GM21367 (cell line): ENCODE measurements at regions not wholly inside any gene's neighbourhood (a gene's known extent, or its start where the extent isn't known, plus 50 kb on each side); places are given as distances from the start of the nearest gene placed in this dataset.

Experiments
- ATAC-seq: cut with Tn5 transposase; IDR thresholded peaks from one replicate; pipeline ENCODE4 v1.9.1; 2021; ENCODE audit not compliant: unreplicated experiment

- no peak for ATAC-seq
Observed at GRCh38 chr21:28266061-28266460, 726.6 kb downstream of the LTN1 start.

DNA sequence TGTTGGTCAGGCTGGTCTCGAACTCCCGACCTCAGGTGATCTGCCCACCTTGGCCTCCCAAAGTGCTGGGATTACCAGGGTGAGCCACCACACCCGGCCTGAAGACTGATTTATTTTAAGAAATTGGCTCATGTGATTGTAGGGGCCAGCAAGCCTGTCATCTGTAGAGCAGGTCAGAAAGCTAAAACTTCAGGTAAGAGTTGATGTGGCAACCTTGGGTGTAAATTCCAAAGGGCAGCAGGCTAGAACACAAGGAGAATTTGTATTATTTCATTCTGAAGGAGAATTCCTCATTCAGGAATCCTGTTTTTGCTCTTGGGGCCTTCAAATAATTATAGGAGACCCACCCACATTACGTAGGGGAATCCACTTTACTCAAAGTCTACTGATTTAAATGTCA lies 728.7 kb downstream of the LTN1 start:
- ATAC-seq: no peak

- no peak for ATAC-seq
Observed at GRCh38 chr21:28261298-28261697, 731.4 kb downstream of the LTN1 start.

GRCh38 chr21:28257276-28257675 lies 735.4 kb downstream of the LTN1 start:
- no peak for ATAC-seq

- ATAC-seq: no peak
Observed at GRCh38 chr21:28256837-28257236, 735.8 kb downstream of the LTN1 start.

- ATAC-seq: no peak
Observed at GRCh38 chr21:28256420-28256831, 736.3 kb downstream of the LTN1 start.

- ATAC-seq: no peak
Observed at GRCh38 chr21:28253961-28254360, 738.7 kb downstream of the LTN1 start.

GRCh38 chr21:28253338-28253737 lies 739.3 kb downstream of the LTN1 start:
- ATAC-seq: no peak

DNA sequence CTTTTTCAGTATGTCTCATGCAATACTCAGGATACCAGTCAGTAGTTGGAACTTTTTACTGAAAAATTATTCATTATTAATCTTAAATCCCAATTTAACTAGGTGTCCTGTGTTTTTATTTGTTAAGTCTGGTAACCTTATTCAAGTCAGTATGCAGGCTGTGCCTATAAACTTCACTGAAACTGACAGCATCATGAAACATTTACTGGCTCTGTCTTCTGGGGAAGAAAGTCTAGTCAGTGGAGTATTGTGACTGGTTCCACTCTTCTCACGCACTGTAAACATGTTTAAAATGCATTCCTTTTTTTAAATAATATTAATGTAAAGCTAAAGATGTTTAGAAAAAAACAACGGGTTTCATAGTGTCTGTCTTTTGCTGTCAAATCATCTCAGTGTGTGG lies 739.7 kb downstream of the LTN1 start:
- ATAC-seq: no peak

- no peak for ATAC-seq
Observed at GRCh38 chr21:28250946-28251345, 741.7 kb downstream of the LTN1 start.

DNA sequence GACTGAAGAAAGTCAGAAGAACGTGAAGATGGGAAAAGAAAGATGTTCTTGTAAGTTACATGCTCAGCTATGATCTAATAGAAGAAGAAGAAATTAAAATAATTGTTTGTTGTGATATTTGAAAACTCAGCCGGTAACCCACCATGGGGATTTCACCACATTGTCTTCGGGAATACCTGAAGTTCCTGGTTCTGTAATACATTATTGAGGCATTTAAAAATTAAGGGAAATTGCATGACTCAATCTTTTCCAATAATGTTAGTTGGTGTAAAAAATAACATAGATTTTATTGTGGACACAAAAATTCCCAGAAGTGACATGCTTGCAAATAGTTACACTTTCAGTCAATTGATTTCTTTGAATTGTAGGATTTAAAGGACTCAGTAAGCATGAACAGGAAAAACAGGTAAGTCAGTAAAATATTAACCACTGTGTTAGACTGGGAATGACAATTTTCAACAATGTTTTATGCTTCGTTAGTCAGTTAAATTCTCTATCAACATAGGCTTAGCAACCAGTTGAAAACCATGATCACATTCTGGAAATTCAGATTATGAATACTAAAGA lies 745.1 kb downstream of the LTN1 start:
- no peak for ATAC-seq

GRCh38 chr21:28240586-28240985 lies 752.1 kb downstream of the LTN1 start:
- ATAC-seq: no peak

GRCh38 chr21:28239340-28239739 lies 753.3 kb downstream of the LTN1 start:
- no peak for ATAC-seq

DNA sequence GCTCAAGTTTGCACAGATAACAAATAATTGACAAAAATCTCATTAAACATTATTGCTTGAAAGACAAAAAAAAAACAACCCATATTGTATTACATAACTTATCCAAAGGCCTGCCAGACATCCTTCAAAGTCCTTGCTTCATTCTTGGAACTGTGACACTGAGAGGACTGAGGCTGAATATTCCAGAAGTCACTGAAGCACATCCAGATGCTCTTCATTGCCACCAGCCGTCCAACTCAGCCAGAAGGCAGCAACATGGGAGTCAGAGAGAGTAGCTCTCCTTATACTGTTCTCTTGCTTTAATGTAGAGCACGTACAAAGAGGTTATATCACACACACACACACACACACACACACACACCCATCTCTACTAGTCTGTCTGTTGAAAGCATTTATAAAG lies 755.0 kb downstream of the LTN1 start:
- no peak for ATAC-seq

DNA sequence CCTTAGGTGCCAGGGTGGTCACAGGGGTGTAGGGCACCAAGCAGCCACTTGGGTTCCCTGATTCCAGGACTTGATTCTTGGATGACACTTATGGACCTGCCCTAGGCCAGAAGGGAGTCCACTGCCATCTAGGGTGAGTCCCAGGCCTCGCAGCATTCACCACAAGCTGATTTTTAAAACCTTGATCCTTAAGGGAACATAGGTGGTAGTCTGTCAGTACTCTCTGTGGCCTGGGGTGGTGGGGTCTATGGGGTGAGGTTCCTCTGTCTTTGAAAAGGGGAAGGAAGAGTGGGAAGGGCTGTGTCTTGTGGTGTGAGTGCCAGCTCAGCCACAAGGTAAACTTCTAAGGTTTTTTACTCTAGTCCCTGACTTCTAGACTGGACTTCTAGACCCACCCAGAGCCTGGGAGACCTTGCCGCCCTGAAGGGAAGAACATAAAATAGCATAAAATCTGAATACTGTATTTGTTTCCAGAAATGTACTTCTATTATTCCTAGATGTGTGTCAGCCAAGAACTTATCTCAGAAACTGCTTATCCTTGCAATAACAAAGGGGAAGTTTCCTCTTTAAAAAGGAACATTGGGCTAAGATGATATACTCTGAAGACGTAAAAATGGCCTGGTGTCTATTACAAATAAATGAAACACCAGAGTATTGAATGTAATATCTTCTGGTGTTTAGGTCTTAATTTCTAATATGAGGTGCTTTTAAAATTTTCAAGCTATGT lies 757.3 kb downstream of the LTN1 start:
- ATAC-seq: no peak

DNA sequence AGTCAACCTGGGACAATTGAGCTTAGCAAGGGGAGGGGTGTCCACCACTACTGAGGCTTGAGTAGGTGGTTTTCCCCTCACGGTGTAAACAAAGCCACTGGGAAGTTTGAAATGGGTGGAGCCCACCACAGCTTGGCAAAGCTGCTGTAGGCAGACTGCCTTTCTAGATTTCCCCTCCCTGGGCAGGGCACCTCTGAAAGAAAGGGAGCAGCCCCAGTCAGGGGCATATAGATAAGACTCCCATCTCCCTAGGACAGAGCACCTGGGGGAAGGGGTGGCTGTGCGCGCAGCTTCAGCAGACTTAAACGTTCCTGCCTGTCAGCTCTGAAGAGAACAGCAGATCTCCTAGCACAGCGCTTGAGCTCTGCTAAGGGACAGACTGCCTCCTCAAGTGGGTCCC lies 758.4 kb downstream of the LTN1 start:
- no peak for ATAC-seq

DNA sequence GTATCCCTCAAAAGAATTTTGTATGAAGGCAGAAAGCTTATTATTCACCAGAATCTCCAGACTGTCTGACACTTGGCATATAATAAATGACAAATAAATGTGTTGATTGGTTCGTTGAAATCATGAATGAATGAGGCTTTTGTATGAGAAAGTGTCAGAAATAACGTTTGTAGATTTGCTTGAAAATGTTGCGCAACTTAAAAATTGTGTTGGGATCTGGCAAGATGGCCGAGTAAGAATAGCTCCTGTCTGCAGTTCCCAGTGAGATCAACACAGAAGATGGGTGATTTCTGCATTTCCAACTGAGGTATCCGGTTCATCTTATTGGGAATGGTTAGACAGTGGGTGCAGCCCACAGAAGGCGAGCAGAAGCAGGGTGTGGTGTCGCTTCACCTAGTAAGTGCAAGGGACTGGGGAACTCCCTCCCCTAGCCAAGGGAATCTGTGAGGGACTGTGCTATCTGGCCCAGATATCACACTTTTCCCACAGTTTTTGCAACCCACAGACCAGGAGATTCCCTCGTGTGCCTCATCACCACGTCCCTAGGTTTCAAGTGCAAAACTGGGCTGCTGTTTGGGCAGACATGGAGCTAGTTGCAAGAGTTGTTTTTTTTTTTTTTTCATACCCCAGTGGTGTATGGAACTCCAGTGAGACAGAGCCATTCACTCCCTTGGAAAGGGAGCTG lies 759.0 kb downstream of the LTN1 start:
- ATAC-seq: no peak

GRCh38 chr21:28230559-28230958 lies 762.1 kb downstream of the LTN1 start:
- ATAC-seq: no peak

DNA sequence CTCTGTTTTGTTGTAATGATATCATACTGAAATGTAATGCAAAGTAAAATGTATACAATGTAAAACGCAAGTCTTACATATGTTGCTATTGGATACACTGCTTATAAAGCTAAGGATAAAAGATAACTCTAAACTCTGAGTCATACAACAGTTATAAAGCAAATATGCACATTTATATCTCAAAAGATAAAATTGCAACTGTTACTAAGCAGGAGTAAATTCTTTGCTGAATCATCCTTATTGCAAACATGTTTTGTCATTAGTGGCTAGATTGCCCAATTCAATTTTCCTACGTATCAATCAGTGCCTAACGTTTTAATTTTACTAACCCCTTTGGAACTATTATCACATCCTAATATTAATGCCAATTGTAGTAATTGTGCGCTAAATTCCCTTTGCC lies 762.9 kb downstream of the LTN1 start:
- ATAC-seq: no peak

DNA sequence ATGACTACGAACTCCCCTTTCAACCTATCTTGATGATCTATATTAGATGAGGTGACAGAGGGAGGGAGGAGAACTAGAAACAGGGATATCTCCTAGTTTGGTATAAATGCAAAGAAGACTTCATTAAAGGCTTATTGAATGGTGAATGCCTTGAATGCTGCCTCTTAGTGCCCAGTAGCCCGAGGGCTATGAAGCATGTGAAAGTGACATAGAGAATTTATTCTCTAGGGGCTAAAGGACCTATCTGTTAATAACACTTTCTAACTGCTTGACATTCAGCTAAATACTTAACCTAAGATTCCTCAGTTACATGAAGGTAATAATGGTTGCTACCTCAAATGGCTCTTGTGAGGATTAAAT lies 764.1 kb downstream of the LTN1 start:
- ATAC-seq: no peak

GRCh38 chr21:28227881-28228635 lies 764.6 kb downstream of the LTN1 start:
- no peak for ATAC-seq

DNA sequence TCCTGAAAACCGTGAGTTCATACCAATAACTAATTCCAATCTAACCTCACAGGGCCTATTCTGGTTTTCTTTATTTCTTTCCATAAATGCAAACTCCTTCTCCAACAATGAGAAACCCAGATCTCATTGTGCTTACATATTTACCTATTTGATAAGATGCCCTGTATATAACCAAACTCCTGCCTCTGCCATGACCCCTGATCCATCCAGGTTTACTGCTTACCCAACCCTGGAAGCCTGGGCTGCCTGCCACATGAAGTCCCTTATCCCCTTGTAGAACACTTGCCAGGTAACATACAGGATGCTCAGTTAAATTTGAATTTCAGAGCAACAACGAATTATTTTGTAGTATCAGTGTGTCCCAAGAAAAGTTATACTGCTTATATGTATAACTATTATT lies 766.1 kb downstream of the LTN1 start:
- ATAC-seq: no peak
